Sigmoid colon (tissue), 6 donors: ENCODE measurements at regions not wholly inside any gene's neighbourhood (a gene's known extent, or its start where the extent isn't known, plus 50 kb on each side); places are given as distances from the start of the nearest gene placed in this dataset.

Experiments
- DNase-seq: peaks from one replicate; pipeline ENCODE4 v3.0.0-alpha.2; 2019
- H3K27ac ChIP-seq, 4 donors: fragments of 200-600 bp; sonication (generic); one replicate each; pipeline ENCODE4 v1.5.1; 2016 to 2019; ENCODE audit warnings: mild to moderate bottlenecking in 1 of 4
- H3K27me3 ChIP-seq, 3 donors: fragments of 200-600 bp; sonication (generic); one replicate each; pipeline ENCODE4 v1.5.1; 2019; ENCODE audit warnings: mild to moderate bottlenecking in 1 of 3
- H3K36me3 ChIP-seq, 4 donors: fragments of 200-600 bp; sonication (generic); one replicate each; pipeline ENCODE4 v1.5.1; 2016 to 2019
- H3K4me1 ChIP-seq, 4 donors: fragments of 200-600 bp; sonication (generic); one replicate each; pipeline ENCODE4 v1.5.1; 2017 to 2019
- H3K4me3 ChIP-seq, 4 donors: fragments of 200-600 bp; sonication (generic); one replicate each; pipeline ENCODE4 v1.5.1; 2017 to 2019; ENCODE audit warnings: mild to moderate bottlenecking in 2 of 4, moderate library complexity in 1 of 4
- H3K9me3 ChIP-seq, 4 donors: fragments of 200-600 bp in 3 of 4; sonication (generic) in 3 of 4; one replicate each; pipeline versions ENCODE4 v1.5.1 to v1.6.1; 2013 to 2019
- CTCF ChIP-seq, 4 experiments: fragments of 450-650 bp in 3 of 4; fragments of 200-600 bp in 1 of 4; IDR thresholded peaks; one replicate each; pipeline ENCODE4 v1.5.1; 2016 to 2019; ENCODE audit warnings: antibody characterized with exemption in 4 of 4, mild to moderate bottlenecking in 3 of 4, moderate library complexity in 2 of 4
- EP300 ChIP-seq, 4 donors: sonication (generic); formaldehyde crosslinking; IDR thresholded peaks; one replicate each; pipeline ENCODE4 v1.6.1; 2017; ENCODE audit warnings: antibody characterized with exemption in 4 of 4
- POLR2A ChIP-seq, 2 donors: fragments of 450-650 bp; IDR thresholded peaks; one replicate each; pipeline ENCODE4 v1.6.1; 2016; ENCODE audit warnings: antibody characterized with exemption in 2 of 2, mild to moderate bottlenecking in 2 of 2, moderate library complexity in 2 of 2
- POLR2AphosphoS5 ChIP-seq, 4 donors: sonication (generic); formaldehyde crosslinking; IDR thresholded peaks; one replicate each; pipeline ENCODE4 v1.6.1; 2017; ENCODE audit warnings: antibody characterized with exemption in 4 of 4
- WGBS, 2 donors: extraction: QIAGEN DNeasy Blood & Tissue Kit; methylation state at CpG; one replicate each; pipeline ENCODE4 v1.1.7; 2013; 5-methylcytosine and 5-hydroxymethylcytosine counted together
- intact Hi-C: fragments of 100-400 bp; cut with DNase I; formaldehyde crosslinking; loops from one replicate; pipeline ENCODE4 v1.15.1; 2023
- donor health status: healthy with polysubstance abuse.
- donor health status: healthy.

DNA sequence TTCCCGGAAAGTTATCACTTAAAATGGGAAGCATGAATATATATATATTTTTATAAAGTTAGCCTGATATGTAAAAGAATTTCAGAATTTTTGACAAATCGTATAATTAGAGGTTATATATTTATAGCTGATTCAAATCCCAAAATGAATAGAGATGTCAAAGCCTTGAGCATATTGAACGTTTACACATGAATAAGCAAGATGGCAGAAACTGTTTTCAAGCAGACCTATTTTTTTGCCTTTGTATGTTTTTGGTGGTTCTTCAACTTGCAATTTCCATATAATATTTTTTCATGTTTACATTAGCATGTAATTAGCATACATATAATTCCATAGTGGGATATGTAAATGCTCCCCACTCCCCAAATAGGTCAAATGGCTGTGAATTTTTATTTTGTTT lies 189.9 kb downstream of the PRL start:
- TF ChIP-seq POLR2AphosphoS5 (IDR thresholded peaks at IDR 0.05) (no peak), POLR2A (IDR thresholded peaks at IDR 0.05) (no peak), EP300 (IDR thresholded peaks at IDR 0.05) (no peak), CTCF (IDR thresholded peaks at IDR 0.05) (no peak)
- intact Hi-C loops = no loop called here
- 59 to 80% methylated on average over 3 of the region's 3 CpGs for WGBS, 2 donors
- Histone ChIP-seq H3K36me3 (no peaks in the 10 kb centered on the region), H3K27me3 (no peaks in the 10 kb centered on the region), H3K9me3 (no peaks in the 10 kb centered on the region), H3K27ac (no peak overlapping the region), H3K4me3 (no peak overlapping the region), H3K4me1 (no peaks in the 10 kb centered on the region)
- DNase-seq = no peak

- no peak for DNase-seq
- H3K27me3 ChIP-seq = no peaks in the 10 kb centered on the region
- no peak overlapping the region for H3K4me3 ChIP-seq
- 76 to 81% methylated on average over 7 of the region's 7 CpGs for WGBS, 2 donors
- H3K4me1 ChIP-seq = peaks cover 0 to 1% (median 0%) of the 10 kb centered on the region in 4 donors
- no peak for TF ChIP-seq CTCF (IDR thresholded peaks at IDR 0.05)
- no peak for TF ChIP-seq POLR2A (IDR thresholded peaks at IDR 0.05)
- no peak for TF ChIP-seq EP300 (IDR thresholded peaks at IDR 0.05)
- TF ChIP-seq POLR2AphosphoS5 (IDR thresholded peaks at IDR 0.05) = no peak
- H3K36me3 ChIP-seq = no peaks in the 10 kb centered on the region
- no peaks in the 10 kb centered on the region for H3K9me3 ChIP-seq
- intact Hi-C loops = no loop called here
- no peak overlapping the region for H3K27ac ChIP-seq
Measured at GRCh38 chr6:22108199-22108598, 188.6 kb downstream of the PRL start.

DNA sequence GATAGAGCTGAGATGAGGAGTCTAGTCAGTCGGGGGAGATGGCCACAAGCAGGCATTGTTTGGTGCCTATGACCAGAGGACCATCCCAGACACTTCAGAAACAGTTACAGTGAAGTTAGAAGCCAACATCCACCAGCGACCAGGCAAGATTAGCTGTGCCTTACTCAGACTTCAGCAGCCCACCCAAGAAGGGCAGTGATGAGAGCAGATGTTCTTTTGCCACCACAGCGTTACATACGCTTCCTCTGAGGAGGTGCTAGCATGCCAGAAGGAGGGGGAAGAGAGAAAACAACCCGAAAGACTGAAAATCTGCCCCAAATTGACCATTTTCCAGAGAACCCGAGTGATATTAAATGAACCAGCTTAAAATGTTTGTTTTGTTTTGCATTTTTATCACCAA lies 186.8 kb downstream of the PRL start:
- no peak overlapping the region for H3K27ac ChIP-seq
- no peak for DNase-seq
- no peaks in the 10 kb centered on the region for H3K36me3 ChIP-seq
- H3K4me3 ChIP-seq = no peak overlapping the region
- intact Hi-C loops = no loop called here
- H3K4me1 ChIP-seq = peaks cover 0 to 4% (median 0%) of the 10 kb centered on the region in 4 donors
- 78 to 79% methylated on average over 6 of the region's 6 CpGs for WGBS, 2 donors
- H3K9me3 ChIP-seq = no peaks in the 10 kb centered on the region
- TF ChIP-seq EP300 (IDR thresholded peaks at IDR 0.05) (no peak), POLR2AphosphoS5 (IDR thresholded peaks at IDR 0.05) (no peak), POLR2A (IDR thresholded peaks at IDR 0.05) (no peak), CTCF (IDR thresholded peaks at IDR 0.05) (no peak)
- H3K27me3 ChIP-seq = no peaks in the 10 kb centered on the region

GRCh38 chr6:22112461-22112860 lies 184.4 kb downstream of the PRL start:
- Histone ChIP-seq H3K27ac (no peak overlapping the region), H3K4me3 (no peak overlapping the region), H3K4me1 (peaks cover 0 to 4% (median 0%) of the 10 kb centered on the region in 4 donors), H3K36me3 (no peaks in the 10 kb centered on the region), H3K9me3 (no peaks in the 10 kb centered on the region), H3K27me3 (no peaks in the 10 kb centered on the region)
- DNase-seq = no peak
- TF ChIP-seq CTCF (IDR thresholded peaks at IDR 0.05) = no peak
- TF ChIP-seq EP300 (IDR thresholded peaks at IDR 0.05) = no peak
- TF ChIP-seq POLR2A (IDR thresholded peaks at IDR 0.05) = no peak
- TF ChIP-seq POLR2AphosphoS5 (IDR thresholded peaks at IDR 0.05) = no peak
- intact Hi-C loops = no loop called here
- 65 to 77% methylated on average over 2 of the region's 2 CpGs for WGBS, 2 donors

DNA sequence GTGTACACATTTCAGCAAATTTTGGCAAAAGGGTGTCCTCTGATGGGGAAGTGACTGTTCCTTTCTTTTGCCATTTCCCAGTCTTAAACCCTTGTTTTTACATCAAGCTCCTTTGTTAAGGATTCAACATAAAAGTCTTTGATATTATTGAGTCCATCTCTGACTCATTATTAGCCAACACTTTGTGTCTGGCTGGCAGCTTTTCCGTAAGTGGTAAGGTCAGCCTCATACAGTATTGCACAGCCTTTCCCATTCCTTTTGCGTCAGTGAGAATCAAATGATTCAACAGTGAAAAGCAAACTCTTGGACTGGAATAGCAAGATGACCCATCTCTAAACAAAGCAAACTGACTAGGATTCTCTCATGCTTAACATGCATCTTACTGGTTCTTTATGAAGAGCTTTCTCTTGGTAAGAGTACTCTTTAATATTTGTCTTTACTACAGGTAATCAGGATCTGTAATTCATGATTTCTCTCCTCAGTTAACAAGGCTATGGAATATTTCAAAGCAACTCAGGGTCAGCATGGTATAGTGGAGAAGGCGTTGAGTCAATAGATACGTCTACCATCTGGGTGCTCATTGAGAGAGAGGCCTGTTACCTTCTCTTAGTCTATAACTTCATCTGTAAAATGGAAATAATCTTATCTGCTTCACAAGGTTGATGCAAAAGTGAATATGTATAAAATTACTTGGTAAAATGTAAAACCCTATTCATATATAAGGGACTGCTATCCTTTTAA lies 183.6 kb downstream of the PRL start:
- H3K9me3 ChIP-seq = no peaks in the 10 kb centered on the region
- no peaks in the 10 kb centered on the region for H3K36me3 ChIP-seq
- peaks cover 0 to 4% (median 0%) of the 10 kb centered on the region in 4 donors for H3K4me1 ChIP-seq
- intact Hi-C loops = no loop called here
- peak overlapping the region in 2 of 4 donors; percentile 26 to 56 for H3K27ac ChIP-seq
- peak; percentile 67 for DNase-seq
- H3K27me3 ChIP-seq = no peaks in the 10 kb centered on the region
- WGBS, 2 donors = 87 to 91% methylated on average over 4 of the region's 4 CpGs
- H3K4me3 ChIP-seq = no peak overlapping the region
- TF ChIP-seq EP300 (IDR thresholded peaks at IDR 0.05) (peak in 1 of 4 donors; percentile 40), POLR2AphosphoS5 (IDR thresholded peaks at IDR 0.05) (peak in 3 of 4 donors; percentile 11 to 49 (median 22)), POLR2A (IDR thresholded peaks at IDR 0.05) (no peak), CTCF (IDR thresholded peaks at IDR 0.05) (no peak)
